Upper lobe of left lung (tissue), 4 donors: ENCODE measurements at regions not wholly inside any gene's neighbourhood (a gene's known extent, or its start where the extent isn't known, plus 50 kb on each side); places are given as distances from the start of the nearest gene placed in this dataset.

ENCODE experiments used
- POLR2A ChIP-seq, 4 donors: fragments of 450-650 bp; IDR thresholded peaks; one replicate each; pipeline ENCODE4 v1.5.1; 2016 to 2017; ENCODE audit warnings: antibody characterized with exemption in 4 of 4, mild to moderate bottlenecking in 2 of 4
- TF ChIP-seq, protein P1 (sequence below), 6 experiments: fragments of 450-650 bp in 4 of 6; fragments of 200-600 bp in 2 of 6; sonication (generic) in 2 of 6; IDR thresholded peaks; one replicate each; pipeline ENCODE4 v1.5.1; 2016 to 2019; ENCODE audit warnings: antibody characterized with exemption in 6 of 6

DNA sequence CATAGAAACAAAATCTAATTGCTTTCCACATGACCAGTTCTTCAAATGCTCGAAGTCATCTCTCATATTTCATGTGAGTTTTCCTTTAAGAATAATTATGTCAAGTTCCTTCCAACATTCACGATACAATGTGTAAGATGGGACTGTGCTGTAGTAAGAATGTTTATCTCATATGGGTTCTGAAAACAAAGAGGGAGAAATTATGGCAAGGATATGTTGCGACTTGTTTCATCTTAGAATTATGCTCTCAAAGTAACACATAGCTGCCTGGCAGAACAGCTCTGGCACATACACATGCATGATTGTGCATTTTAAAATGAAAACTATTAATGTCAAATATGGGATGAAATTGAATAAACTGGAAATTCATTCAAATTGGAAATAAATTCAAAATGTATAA lies 314.8 kb upstream of the ACVR2A start:
- TF ChIP-seq, protein P1, sequence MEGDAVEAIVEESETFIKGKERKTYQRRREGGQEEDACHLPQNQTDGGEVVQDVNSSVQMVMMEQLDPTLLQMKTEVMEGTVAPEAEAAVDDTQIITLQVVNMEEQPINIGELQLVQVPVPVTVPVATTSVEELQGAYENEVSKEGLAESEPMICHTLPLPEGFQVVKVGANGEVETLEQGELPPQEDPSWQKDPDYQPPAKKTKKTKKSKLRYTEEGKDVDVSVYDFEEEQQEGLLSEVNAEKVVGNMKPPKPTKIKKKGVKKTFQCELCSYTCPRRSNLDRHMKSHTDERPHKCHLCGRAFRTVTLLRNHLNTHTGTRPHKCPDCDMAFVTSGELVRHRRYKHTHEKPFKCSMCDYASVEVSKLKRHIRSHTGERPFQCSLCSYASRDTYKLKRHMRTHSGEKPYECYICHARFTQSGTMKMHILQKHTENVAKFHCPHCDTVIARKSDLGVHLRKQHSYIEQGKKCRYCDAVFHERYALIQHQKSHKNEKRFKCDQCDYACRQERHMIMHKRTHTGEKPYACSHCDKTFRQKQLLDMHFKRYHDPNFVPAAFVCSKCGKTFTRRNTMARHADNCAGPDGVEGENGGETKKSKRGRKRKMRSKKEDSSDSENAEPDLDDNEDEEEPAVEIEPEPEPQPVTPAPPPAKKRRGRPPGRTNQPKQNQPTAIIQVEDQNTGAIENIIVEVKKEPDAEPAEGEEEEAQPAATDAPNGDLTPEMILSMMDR (IDR thresholded peaks at IDR 0.05), result no peak
- TF ChIP-seq POLR2A (IDR thresholded peaks at IDR 0.05), result no peak
